B cell (primary cell): ENCODE measurements at regions not wholly inside any gene's neighbourhood (a gene's known extent, or its start where the extent isn't known, plus 50 kb on each side); places are given as distances from the start of the nearest gene placed in this dataset.

Experiments used
- EZH2 ChIP-seq: IDR thresholded peaks from 2 replicates; pipeline ENCODE4 v1.6.1; 2012; ENCODE audit warnings: borderline replicate concordance, low read depth, mild to moderate bottlenecking, moderate library complexity, low read length; ENCODE audit not compliant: insufficient read depth, poor library complexity, severe bottlenecking
- TF ChIP-seq, protein P1 (sequence below): fragments of 200-600 bp; IDR thresholded peaks from one replicate; pipeline ENCODE4 v1.8.0; 2022; ENCODE audit warnings: antibody characterized with exemption, mild to moderate bottlenecking

DNA sequence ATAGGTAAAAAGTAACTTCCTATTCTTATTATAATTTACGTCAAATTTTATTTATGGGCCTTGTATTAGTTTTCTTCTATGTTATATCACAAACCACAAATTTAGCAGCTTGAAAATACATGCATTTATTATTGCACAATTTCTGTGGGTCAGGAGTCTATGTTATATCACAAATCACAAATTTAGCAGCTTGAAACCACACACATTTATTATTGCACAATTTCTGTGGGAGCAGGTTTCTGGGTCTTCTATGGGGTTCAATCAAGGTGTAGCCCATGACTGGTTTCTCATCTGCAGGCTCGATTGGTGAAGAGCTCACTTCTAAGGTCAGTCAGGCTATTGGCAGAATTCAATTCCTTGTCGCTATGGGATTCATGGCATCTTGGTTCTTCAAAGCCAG lies 332.7 kb upstream of the HAND2 start:
- TF ChIP-seq, protein P1, sequence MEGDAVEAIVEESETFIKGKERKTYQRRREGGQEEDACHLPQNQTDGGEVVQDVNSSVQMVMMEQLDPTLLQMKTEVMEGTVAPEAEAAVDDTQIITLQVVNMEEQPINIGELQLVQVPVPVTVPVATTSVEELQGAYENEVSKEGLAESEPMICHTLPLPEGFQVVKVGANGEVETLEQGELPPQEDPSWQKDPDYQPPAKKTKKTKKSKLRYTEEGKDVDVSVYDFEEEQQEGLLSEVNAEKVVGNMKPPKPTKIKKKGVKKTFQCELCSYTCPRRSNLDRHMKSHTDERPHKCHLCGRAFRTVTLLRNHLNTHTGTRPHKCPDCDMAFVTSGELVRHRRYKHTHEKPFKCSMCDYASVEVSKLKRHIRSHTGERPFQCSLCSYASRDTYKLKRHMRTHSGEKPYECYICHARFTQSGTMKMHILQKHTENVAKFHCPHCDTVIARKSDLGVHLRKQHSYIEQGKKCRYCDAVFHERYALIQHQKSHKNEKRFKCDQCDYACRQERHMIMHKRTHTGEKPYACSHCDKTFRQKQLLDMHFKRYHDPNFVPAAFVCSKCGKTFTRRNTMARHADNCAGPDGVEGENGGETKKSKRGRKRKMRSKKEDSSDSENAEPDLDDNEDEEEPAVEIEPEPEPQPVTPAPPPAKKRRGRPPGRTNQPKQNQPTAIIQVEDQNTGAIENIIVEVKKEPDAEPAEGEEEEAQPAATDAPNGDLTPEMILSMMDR: no peak
- no peak for TF ChIP-seq EZH2
